ENCODE measurements at regions not wholly inside any gene's neighbourhood (a gene's known extent, or its start where the extent isn't known, plus 50 kb on each side); places are given as distances from the start of the nearest gene placed in this dataset.

DNA sequence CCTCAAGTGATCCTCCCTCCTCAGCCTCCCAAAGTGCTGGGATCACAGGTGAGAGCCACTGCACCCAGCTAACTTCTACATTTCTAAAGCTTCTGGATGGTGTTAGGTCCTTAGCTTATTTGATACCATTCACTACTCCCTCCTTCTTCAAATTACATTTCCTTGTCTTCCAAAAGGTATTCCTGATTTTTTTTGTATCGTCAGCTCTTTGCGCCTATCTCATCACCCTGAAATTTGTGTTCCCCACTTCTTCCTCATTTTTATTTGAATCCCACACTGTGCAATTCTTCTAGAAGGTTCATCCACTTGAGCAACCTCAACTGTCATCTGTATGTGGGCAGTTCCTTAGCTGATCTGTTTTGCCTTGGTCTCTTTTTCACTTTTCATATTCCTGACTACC is 241.8 kb upstream of the RGS6 start:
- peaks cover 16% of the 10 kb centered on the region for H3K4me1 ChIP-seq (ENCODE audit: insufficient read depth, low read length, poor library complexity, severe bottlenecking)
- TF ChIP-seq EZH2phosphoT487 (IDR thresholded peaks at IDR 0.05; ENCODE audit: borderline replicate concordance), result no peak

DNA sequence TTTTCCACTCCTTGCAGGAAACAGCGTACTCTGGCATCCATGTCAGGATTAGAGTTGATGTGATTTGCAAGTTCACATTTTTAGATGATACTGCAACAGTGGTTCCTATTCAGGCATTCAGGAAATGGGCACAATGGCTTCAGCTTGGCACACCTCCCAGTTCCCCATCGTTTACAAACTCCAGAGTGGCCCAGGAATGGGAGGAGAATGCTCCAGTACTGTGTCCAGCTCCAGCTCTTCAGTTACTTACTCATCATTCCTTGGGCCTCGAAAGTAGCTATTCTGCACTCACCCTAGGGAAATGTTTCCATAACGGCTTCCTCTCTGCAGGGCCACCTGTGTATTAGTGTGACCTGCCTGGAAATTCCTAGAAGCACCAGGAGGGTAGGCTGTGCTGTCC is 239.7 kb upstream of the RGS6 start:
- no peaks in the 10 kb centered on the region for H4K20me1 ChIP-seq (ENCODE audit: insufficient read depth, low read length, poor library complexity, severe bottlenecking)
- no peak for TF ChIP-seq EZH2phosphoT487 (IDR thresholded peaks at IDR 0.05; ENCODE audit: borderline replicate concordance)
- TF ChIP-seq, protein P1, sequence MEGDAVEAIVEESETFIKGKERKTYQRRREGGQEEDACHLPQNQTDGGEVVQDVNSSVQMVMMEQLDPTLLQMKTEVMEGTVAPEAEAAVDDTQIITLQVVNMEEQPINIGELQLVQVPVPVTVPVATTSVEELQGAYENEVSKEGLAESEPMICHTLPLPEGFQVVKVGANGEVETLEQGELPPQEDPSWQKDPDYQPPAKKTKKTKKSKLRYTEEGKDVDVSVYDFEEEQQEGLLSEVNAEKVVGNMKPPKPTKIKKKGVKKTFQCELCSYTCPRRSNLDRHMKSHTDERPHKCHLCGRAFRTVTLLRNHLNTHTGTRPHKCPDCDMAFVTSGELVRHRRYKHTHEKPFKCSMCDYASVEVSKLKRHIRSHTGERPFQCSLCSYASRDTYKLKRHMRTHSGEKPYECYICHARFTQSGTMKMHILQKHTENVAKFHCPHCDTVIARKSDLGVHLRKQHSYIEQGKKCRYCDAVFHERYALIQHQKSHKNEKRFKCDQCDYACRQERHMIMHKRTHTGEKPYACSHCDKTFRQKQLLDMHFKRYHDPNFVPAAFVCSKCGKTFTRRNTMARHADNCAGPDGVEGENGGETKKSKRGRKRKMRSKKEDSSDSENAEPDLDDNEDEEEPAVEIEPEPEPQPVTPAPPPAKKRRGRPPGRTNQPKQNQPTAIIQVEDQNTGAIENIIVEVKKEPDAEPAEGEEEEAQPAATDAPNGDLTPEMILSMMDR (conservative IDR thresholded peaks at IDR 0.05; ENCODE audit: low read length), result no peak
- no peak overlapping the region for H3K4me3 ChIP-seq (ENCODE audit: low read length, poor library complexity, severe bottlenecking)

More for the DNA sequence above, 241.8 kb upstream of the RGS6 start:
- Histone ChIP-seq H2AFZ (ENCODE audit: low read length) (no peak overlapping the region), H3K4me2 (ENCODE audit: low read depth, low read length, poor library complexity, severe bottlenecking) (no peak overlapping the region), H3F3A (ENCODE audit: low read depth) (no peaks in the 10 kb centered on the region), H4K20me1 (ENCODE audit: insufficient read depth, low read length, poor library complexity, severe bottlenecking) (no peaks in the 10 kb centered on the region), H3K4me3 (ENCODE audit: low read length, poor library complexity, severe bottlenecking) (no peak overlapping the region), H3K9me2 (replicated peaks; ENCODE audit: low read depth, low read length) (no peaks in the 10 kb centered on the region), H3K9me3 (ENCODE audit: insufficient read depth, low read depth, low read length) (no peaks in the 10 kb centered on the region), H3K9ac (ENCODE audit: low read depth, low read length, poor library complexity, severe bottlenecking) (no peak overlapping the region), H3K36me3 (ENCODE audit: insufficient read depth, low read length) (peaks cover 35% of the 10 kb centered on the region), H3K27me3 (ENCODE audit: insufficient read depth, low read length, poor library complexity, severe bottlenecking) (no peaks in the 10 kb centered on the region), H3K79me2 (ENCODE audit: insufficient read depth, low read length) (no peaks in the 10 kb centered on the region)

DNA sequence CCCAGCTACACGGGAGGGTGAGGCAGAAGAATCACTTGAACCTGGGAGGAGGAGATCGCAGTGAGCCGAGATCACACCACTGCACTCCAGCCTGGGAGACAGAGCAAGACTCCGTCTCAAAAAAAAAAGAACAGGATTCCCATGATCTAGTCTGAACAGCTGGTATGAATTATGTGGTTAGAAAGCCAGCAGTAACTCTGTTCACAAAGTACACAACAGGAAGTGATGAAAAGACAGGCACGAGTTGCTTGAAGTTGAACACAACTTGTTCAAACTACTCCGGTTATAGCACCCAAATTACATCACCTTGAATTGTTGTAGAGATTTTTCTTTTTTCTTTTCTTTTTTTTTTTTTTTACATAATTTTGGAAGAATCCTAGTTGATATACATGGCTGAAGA is 238.8 kb upstream of the RGS6 start:
- no peaks in the 10 kb centered on the region for H4K20me1 ChIP-seq (ENCODE audit: insufficient read depth, low read length, poor library complexity, severe bottlenecking)
- H3K27me3 ChIP-seq (ENCODE audit: insufficient read depth, low read length, poor library complexity, severe bottlenecking), result no peaks in the 10 kb centered on the region
- no peaks in the 10 kb centered on the region; the same call in 1 of the 2 replicates for H3F3A ChIP-seq (ENCODE audit: low read depth)
- H3K79me2 ChIP-seq (ENCODE audit: insufficient read depth, low read length), result no peaks in the 10 kb centered on the region
- no peak overlapping the region for H2AFZ ChIP-seq (ENCODE audit: low read length)
- H3K9me3 ChIP-seq (ENCODE audit: insufficient read depth, low read depth, low read length), result no peaks in the 10 kb centered on the region
- no peak overlapping the region for H3K4me3 ChIP-seq (ENCODE audit: low read length, poor library complexity, severe bottlenecking)
- TF ChIP-seq EZH2phosphoT487 (IDR thresholded peaks at IDR 0.05; ENCODE audit: borderline replicate concordance), result no peak
- TF ChIP-seq, protein P1 (conservative IDR thresholded peaks at IDR 0.05; ENCODE audit: low read length), result no peak
- H3K9me2 ChIP-seq (replicated peaks; ENCODE audit: low read depth, low read length), result no peaks in the 10 kb centered on the region
- H3K9ac ChIP-seq (ENCODE audit: low read depth, low read length, poor library complexity, severe bottlenecking), result no peak overlapping the region
- H3K36me3 ChIP-seq (ENCODE audit: insufficient read depth, low read length), result peaks cover 13% of the 10 kb centered on the region; the same call in 1 of the 2 replicates
- no peak overlapping the region for H3K4me2 ChIP-seq (ENCODE audit: low read depth, low read length, poor library complexity, severe bottlenecking)
- peaks cover 32% of the 10 kb centered on the region for H3K4me1 ChIP-seq (ENCODE audit: insufficient read depth, low read length, poor library complexity, severe bottlenecking)

More for the DNA sequence above, 239.7 kb upstream of the RGS6 start:
- H3K4me2 ChIP-seq (ENCODE audit: low read depth, low read length, poor library complexity, severe bottlenecking), result no peak overlapping the region
- no peaks in the 10 kb centered on the region for H3K9me2 ChIP-seq (replicated peaks; ENCODE audit: low read depth, low read length)
- H3K27me3 ChIP-seq (ENCODE audit: insufficient read depth, low read length, poor library complexity, severe bottlenecking), result no peaks in the 10 kb centered on the region
- no peaks in the 10 kb centered on the region for H3K79me2 ChIP-seq (ENCODE audit: insufficient read depth, low read length)
- no peak overlapping the region for H2AFZ ChIP-seq (ENCODE audit: low read length)
- H3K9ac ChIP-seq (ENCODE audit: low read depth, low read length, poor library complexity, severe bottlenecking), result no peak overlapping the region
- H3F3A ChIP-seq (ENCODE audit: low read depth), result no peaks in the 10 kb centered on the region
- peaks cover 20% of the 10 kb centered on the region; the same call in 1 of the 2 replicates for H3K36me3 ChIP-seq (ENCODE audit: insufficient read depth, low read length)
- peaks cover 23% of the 10 kb centered on the region for H3K4me1 ChIP-seq (ENCODE audit: insufficient read depth, low read length, poor library complexity, severe bottlenecking)
- H3K9me3 ChIP-seq (ENCODE audit: insufficient read depth, low read depth, low read length), result no peaks in the 10 kb centered on the region

All from Loucy (cell line).